ENCODE measurements at regions not wholly inside any gene's neighbourhood (a gene's known extent, or its start where the extent isn't known, plus 50 kb on each side); places are given as distances from the start of the nearest gene placed in this dataset.
"Not testable (repeated sequence)": the region's sequence is repeated elsewhere in the genome, so short reads cannot be mapped to it uniquely, and the experiment has no call there.

GRCh38 chr4:175277816-175278215 lies 359.7 kb downstream of the ADAM29 start:
- Mint-ChIP-seq H3K4me1 (ENCODE audit: low read depth) (no peaks in the 10 kb centered on the region), H3K36me3 (ENCODE audit: insufficient read depth) (no peaks in the 10 kb centered on the region), H3K4me3 (no peak overlapping the region), H3K27me3 (ENCODE audit: low read depth) (no peaks in the 10 kb centered on the region), H3K9me3 (no peaks in the 10 kb centered on the region)
- DNase-seq = no peak
- no peak for ATAC-seq

- peaks cover under 1% of the 10 kb centered on the region for H3K9me3 Mint-ChIP-seq
- no peak for DNase-seq
- no peak for ATAC-seq
- H3K4me1 Mint-ChIP-seq (ENCODE audit: low read depth) = no peaks in the 10 kb centered on the region
- H3K36me3 Mint-ChIP-seq (ENCODE audit: insufficient read depth) = no peaks in the 10 kb centered on the region
- H3K27me3 Mint-ChIP-seq (ENCODE audit: low read depth) = no peaks in the 10 kb centered on the region
- no peak overlapping the region for H3K4me3 Mint-ChIP-seq
These were observed 362.0 kb downstream of the ADAM29 start for GRCh38 chr4:175280153-175280552.

- H3K9me3 Mint-ChIP-seq = peaks cover 11% of the 10 kb centered on the region
- H3K4me3 Mint-ChIP-seq = no peak overlapping the region
- no peak for DNase-seq
- H3K36me3 Mint-ChIP-seq (ENCODE audit: insufficient read depth) = no peaks in the 10 kb centered on the region
- no peaks in the 10 kb centered on the region for H3K4me1 Mint-ChIP-seq (ENCODE audit: low read depth)
- ATAC-seq = no peak
- H3K27me3 Mint-ChIP-seq (ENCODE audit: low read depth) = no peaks in the 10 kb centered on the region
These were observed 363.7 kb downstream of the ADAM29 start for GRCh38 chr4:175281894-175282293.

DNA sequence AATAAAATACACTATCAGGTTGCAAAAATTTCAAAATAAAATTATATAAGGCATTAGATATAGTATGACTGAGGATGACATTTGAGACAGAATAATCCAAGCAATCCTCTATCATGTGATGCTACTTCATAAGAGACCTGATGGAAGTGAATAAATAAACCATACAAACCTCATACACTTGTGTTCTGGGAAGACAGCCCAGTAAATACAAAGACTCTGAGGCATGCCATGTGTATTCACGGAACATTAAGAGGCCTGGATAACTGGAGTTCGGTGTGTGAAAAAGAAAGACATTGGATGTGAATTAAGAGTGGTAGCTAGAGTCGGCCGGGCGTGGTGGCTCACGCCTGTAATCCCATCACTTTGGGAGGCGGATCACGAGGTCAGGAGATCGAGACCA lies 364.2 kb downstream of the ADAM29 start:
- DNase-seq = no peak
- Mint-ChIP-seq H3K9me3 (peaks cover 16% of the 10 kb centered on the region), H3K27me3 (ENCODE audit: low read depth) (no peaks in the 10 kb centered on the region), H3K4me1 (ENCODE audit: low read depth) (no peaks in the 10 kb centered on the region), H3K4me3 (no peak overlapping the region), H3K36me3 (ENCODE audit: insufficient read depth) (no peaks in the 10 kb centered on the region)
- no peak for ATAC-seq

DNA sequence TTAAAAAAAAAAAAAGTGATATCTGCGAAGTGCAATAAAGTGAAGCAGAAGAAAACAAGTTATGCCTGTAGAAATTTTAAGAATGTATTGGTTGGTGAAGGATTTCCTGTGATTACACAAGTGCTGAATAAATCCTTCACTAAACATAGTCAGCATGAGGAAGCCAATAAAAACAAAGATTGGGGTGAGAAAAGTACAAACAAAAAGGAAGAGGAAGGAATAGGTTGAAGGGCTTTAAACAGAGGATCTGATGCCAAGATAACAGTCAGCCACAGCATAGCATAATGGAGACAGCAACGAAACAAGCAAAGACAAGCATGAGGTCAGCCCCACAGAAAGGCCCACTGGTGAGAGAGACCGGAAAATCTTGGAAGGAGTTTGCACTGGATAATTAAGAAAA lies 372.2 kb downstream of the ADAM29 start:
- H3K4me3 Mint-ChIP-seq = no peak overlapping the region
- no peak for DNase-seq
- no peak for ATAC-seq
- H3K9me3 Mint-ChIP-seq = peaks cover 37% of the 10 kb centered on the region
- no peaks in the 10 kb centered on the region for H3K36me3 Mint-ChIP-seq (ENCODE audit: insufficient read depth)
- no peaks in the 10 kb centered on the region for H3K4me1 Mint-ChIP-seq (ENCODE audit: low read depth)
- no peaks in the 10 kb centered on the region for H3K27me3 Mint-ChIP-seq (ENCODE audit: low read depth)

GRCh38 chr4:175297965-175298565 lies 379.9 kb downstream of the ADAM29 start:
- Mint-ChIP-seq H3K4me1 (ENCODE audit: low read depth) (no peaks in the 10 kb centered on the region), H3K9me3 (peaks cover 7% of the 10 kb centered on the region), H3K4me3 (no peak overlapping the region), H3K27me3 (ENCODE audit: low read depth) (no peaks in the 10 kb centered on the region), H3K36me3 (ENCODE audit: insufficient read depth) (no peaks in the 10 kb centered on the region)
- DNase-seq = no peak
- no peak for ATAC-seq

GRCh38 chr4:175306436-175306835 lies 388.3 kb downstream of the ADAM29 start:
- no peak for ATAC-seq
- no peak overlapping the region for H3K4me3 Mint-ChIP-seq
- peaks cover 7% of the 10 kb centered on the region for H3K9me3 Mint-ChIP-seq
- no peaks in the 10 kb centered on the region for H3K27me3 Mint-ChIP-seq (ENCODE audit: low read depth)
- H3K36me3 Mint-ChIP-seq (ENCODE audit: insufficient read depth) = no peaks in the 10 kb centered on the region
- DNase-seq = no peak
- no peaks in the 10 kb centered on the region for H3K4me1 Mint-ChIP-seq (ENCODE audit: low read depth)

- no peak overlapping the region for H3K4me3 Mint-ChIP-seq
- DNase-seq (no peak), ATAC-seq (no peak)
- no peaks in the 10 kb centered on the region for H3K36me3 Mint-ChIP-seq (ENCODE audit: insufficient read depth)
- no peaks in the 10 kb centered on the region for H3K4me1 Mint-ChIP-seq (ENCODE audit: low read depth)
- no peaks in the 10 kb centered on the region for H3K27me3 Mint-ChIP-seq (ENCODE audit: low read depth)
- H3K9me3 Mint-ChIP-seq = no peaks in the 10 kb centered on the region
These were observed 389.2 kb downstream of the ADAM29 start for GRCh38 chr4:175307326-175307725.

- no peak for DNase-seq
- Mint-ChIP-seq H3K36me3 (ENCODE audit: insufficient read depth) (no peaks in the 10 kb centered on the region), H3K9me3 (no peaks in the 10 kb centered on the region), H3K4me3 (no peak overlapping the region), H3K27me3 (ENCODE audit: low read depth) (no peaks in the 10 kb centered on the region), H3K4me1 (ENCODE audit: low read depth) (no peaks in the 10 kb centered on the region)
- no peak for ATAC-seq
These were observed 390.1 kb downstream of the ADAM29 start for GRCh38 chr4:175308236-175308635.

DNA sequence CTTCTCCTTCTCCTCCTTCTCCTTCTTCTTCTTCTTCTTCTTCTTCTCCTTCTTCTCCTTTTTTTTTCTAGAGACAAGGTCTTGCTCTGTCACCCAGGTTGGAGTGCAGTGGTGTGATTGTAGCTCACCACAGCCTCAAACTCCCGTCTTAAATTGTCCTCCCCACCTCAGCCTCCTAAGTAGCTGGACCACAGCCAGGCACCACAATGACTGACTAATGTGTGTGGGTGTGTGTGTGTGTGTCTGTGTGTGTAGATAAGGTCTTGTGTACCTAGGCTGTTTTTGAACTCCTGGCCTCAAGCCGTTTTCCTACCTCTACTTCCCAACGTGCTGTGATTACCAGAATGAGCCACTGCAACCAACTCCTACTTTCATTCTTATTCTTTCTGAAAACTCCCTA lies 390.9 kb downstream of the ADAM29 start:
- Mint-ChIP-seq H3K36me3 (ENCODE audit: insufficient read depth) (no peaks in the 10 kb centered on the region), H3K4me3 (no peak overlapping the region), H3K4me1 (ENCODE audit: low read depth) (no peaks in the 10 kb centered on the region), H3K9me3 (no peaks in the 10 kb centered on the region), H3K27me3 (ENCODE audit: low read depth) (no peaks in the 10 kb centered on the region)
- no peak for ATAC-seq
- no peak for DNase-seq

DNA sequence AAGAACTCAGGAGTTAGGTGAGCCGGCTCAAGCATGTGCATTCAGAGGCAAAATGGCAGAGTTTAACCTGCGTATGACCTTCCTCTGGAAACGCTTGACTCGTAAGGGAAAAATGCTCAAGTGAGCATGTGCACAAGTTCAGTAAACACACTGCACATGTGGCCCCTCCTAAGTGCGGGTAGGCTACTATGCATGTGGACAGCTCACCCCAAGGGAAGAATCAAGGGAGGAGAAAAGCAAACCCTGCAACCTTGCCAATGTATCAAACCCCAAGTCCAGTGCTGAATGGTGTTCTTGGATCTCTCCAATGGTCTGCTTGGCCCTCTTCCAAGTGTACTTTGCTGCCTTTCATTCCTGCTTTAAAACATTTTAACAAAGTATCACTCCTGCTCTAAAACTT lies 407.1 kb downstream of the ADAM29 start:
- H3K4me1 Mint-ChIP-seq (ENCODE audit: low read depth) = no peaks in the 10 kb centered on the region
- no peak overlapping the region for H3K4me3 Mint-ChIP-seq
- H3K9me3 Mint-ChIP-seq = peaks cover 13% of the 10 kb centered on the region
- no peaks in the 10 kb centered on the region for H3K36me3 Mint-ChIP-seq (ENCODE audit: insufficient read depth)
- H3K27me3 Mint-ChIP-seq (ENCODE audit: low read depth) = no peaks in the 10 kb centered on the region
- DNase-seq (no peak), ATAC-seq (no peak)

- Mint-ChIP-seq H3K27me3 (ENCODE audit: low read depth) (no peaks in the 10 kb centered on the region), H3K36me3 (ENCODE audit: insufficient read depth) (no peaks in the 10 kb centered on the region), H3K4me1 (ENCODE audit: low read depth) (no peaks in the 10 kb centered on the region), H3K9me3 (peaks cover 13% of the 10 kb centered on the region), H3K4me3 (no peak overlapping the region)
- DNase-seq (no peak), ATAC-seq (no peak)
These were observed 408.6 kb downstream of the ADAM29 start for GRCh38 chr4:175326796-175327195.

DNA sequence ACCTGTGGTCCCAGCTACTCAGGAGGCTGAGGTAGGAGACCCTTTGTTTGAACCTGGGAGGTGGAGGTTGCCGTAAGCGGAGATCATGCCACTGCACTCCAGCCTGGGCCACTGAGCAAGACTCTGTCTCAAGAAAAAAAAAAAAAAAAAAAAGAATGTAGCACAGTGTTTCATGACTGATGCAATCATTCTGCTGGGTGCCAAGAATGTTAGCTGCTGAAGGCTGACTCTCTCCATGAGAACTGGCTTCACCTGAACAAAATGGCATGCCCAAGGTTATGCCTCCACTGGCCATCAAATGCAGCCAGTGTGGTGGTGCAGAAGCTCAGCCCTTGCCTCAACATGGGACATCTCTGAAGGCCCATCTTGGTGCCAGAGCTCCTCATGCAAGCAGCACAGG lies 412.1 kb downstream of the ADAM29 start:
- H3K9me3 Mint-ChIP-seq = peaks cover 9% of the 10 kb centered on the region
- H3K36me3 Mint-ChIP-seq (ENCODE audit: insufficient read depth) = no peaks in the 10 kb centered on the region
- no peaks in the 10 kb centered on the region for H3K27me3 Mint-ChIP-seq (ENCODE audit: low read depth)
- no peak overlapping the region for H3K4me3 Mint-ChIP-seq
- DNase-seq = no peak
- ATAC-seq = no peak
- no peaks in the 10 kb centered on the region for H3K4me1 Mint-ChIP-seq (ENCODE audit: low read depth)

- Mint-ChIP-seq H3K36me3 (ENCODE audit: insufficient read depth) (no peaks in the 10 kb centered on the region), H3K27me3 (ENCODE audit: low read depth) (no peaks in the 10 kb centered on the region), H3K4me3 (no peak overlapping the region), H3K4me1 (ENCODE audit: low read depth) (no peaks in the 10 kb centered on the region), H3K9me3 (peaks cover 9% of the 10 kb centered on the region)
- ATAC-seq (no peak), DNase-seq (no peak)
These were observed 412.5 kb downstream of the ADAM29 start for GRCh38 chr4:175330652-175331051.

- no peak overlapping the region for H3K4me3 Mint-ChIP-seq
- DNase-seq (no peak), ATAC-seq (no peak)
- H3K27me3 Mint-ChIP-seq (ENCODE audit: low read depth) = no peaks in the 10 kb centered on the region
- peaks cover under 1% of the 10 kb centered on the region for H3K9me3 Mint-ChIP-seq
- H3K4me1 Mint-ChIP-seq (ENCODE audit: low read depth) = no peaks in the 10 kb centered on the region
- no peaks in the 10 kb centered on the region for H3K36me3 Mint-ChIP-seq (ENCODE audit: insufficient read depth)
These were observed 417.2 kb downstream of the ADAM29 start for GRCh38 chr4:175335331-175335730.

DNA sequence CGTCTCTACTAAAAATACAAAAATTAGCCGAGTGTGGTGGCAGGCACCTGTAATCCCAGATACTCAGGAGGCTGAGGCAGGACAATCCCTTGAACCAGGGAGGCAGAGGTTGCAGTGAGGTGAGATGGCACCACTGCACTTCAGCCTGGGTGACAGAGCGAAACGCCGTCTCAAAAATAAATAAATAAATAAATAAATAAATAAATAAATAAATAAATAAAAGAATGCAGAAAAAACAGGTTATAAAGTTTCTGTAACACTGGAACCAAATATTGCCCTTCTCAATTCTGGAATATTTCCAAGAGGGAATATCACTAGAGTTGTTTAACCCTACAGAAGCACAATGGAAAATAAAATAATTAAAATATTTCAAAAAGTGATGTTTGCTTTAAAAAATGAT lies 418.4 kb downstream of the ADAM29 start:
- not testable (repeated sequence) for H3K4me3 Mint-ChIP-seq; ATAC-seq; H3K4me1 Mint-ChIP-seq (ENCODE audit: low read depth); DNase-seq; H3K9me3 Mint-ChIP-seq; H3K36me3 Mint-ChIP-seq (ENCODE audit: insufficient read depth); H3K27me3 Mint-ChIP-seq (ENCODE audit: low read depth)
